Activated naive CD4-positive, alpha-beta T cell treated with anti-CD3 and anti-CD28 coated beads for 36 hours (primary cell): ENCODE measurements at regions not wholly inside any gene's neighbourhood (a gene's known extent, or its start where the extent isn't known, plus 50 kb on each side); places are given as distances from the start of the nearest gene placed in this dataset.

Experiments
- CTCF ChIA-PET: fragments of 350-600 bp; sonication (Branson Sonifier 250); formaldehyde crosslinking; loops from one replicate; lab custom pipeline; 2021; ENCODE audit warnings: antibody characterized with exemption; lab: Charles Lee
- DNase-seq: peaks from one replicate; pipeline ENCODE4 v3.0.0-alpha.2; 2020
- H3K27ac Mint-ChIP-seq: one replicate; pipeline ENCODE4 v1.8.0; 2021; ENCODE audit warnings: mild to moderate bottlenecking, mixed read lengths
- H3K27me3 Mint-ChIP-seq: one replicate; pipeline ENCODE4 v1.8.0; 2021; ENCODE audit warnings: low read depth, mixed read lengths
- H3K36me3 Mint-ChIP-seq: one replicate; pipeline ENCODE4 v1.8.0; 2021; ENCODE audit warnings: low read depth, mixed read lengths
- H3K4me1 Mint-ChIP-seq: one replicate; pipeline ENCODE4 v1.8.0; 2021; ENCODE audit warnings: low read depth, mixed read lengths
- H3K4me3 Mint-ChIP-seq: one replicate; pipeline ENCODE4 v1.8.0; 2021; ENCODE audit warnings: mild to moderate bottlenecking, moderate library complexity, mixed read lengths
- H3K9me3 Mint-ChIP-seq: one replicate; pipeline ENCODE4 v1.8.0; 2021; ENCODE audit warnings: mixed read lengths
- intact Hi-C: fragments of 100-400 bp; cut with micrococcal nuclease; formaldehyde crosslinking; loops from one replicate; pipeline ENCODE4 v1.15.1; 2023

- no peaks in the 10 kb centered on the region for H3K27me3 Mint-ChIP-seq
- H3K36me3 Mint-ChIP-seq: no peaks in the 10 kb centered on the region
- intact Hi-C loops: no loop called here
- H3K4me1 Mint-ChIP-seq: no peaks in the 10 kb centered on the region
- no peaks in the 10 kb centered on the region for H3K9me3 Mint-ChIP-seq
- no peak overlapping the region for H3K27ac Mint-ChIP-seq
- CTCF ChIA-PET: no interaction called here
- DNase-seq: no peak
- H3K4me3 Mint-ChIP-seq: no peak overlapping the region
Measured at GRCh38 chr4:180745019-180745418, 1498.2 kb upstream of the TENM3 start.

GRCh38 chr4:180751009-180751408 is 1492.2 kb upstream of the TENM3 start:
- Mint-ChIP-seq H3K4me3 (no peak overlapping the region), H3K4me1 (no peaks in the 10 kb centered on the region), H3K27me3 (no peaks in the 10 kb centered on the region), H3K27ac (no peak overlapping the region), H3K36me3 (no peaks in the 10 kb centered on the region), H3K9me3 (peaks cover 4% of the 10 kb centered on the region)
- CTCF ChIA-PET: no interaction called here
- no peak for DNase-seq
- intact Hi-C loops: no loop called here

- no peak for DNase-seq
- H3K4me1 Mint-ChIP-seq: no peaks in the 10 kb centered on the region
- H3K4me3 Mint-ChIP-seq: no peak overlapping the region
- peaks cover 4% of the 10 kb centered on the region for H3K9me3 Mint-ChIP-seq
- no peaks in the 10 kb centered on the region for H3K36me3 Mint-ChIP-seq
- H3K27ac Mint-ChIP-seq: no peak overlapping the region
- CTCF ChIA-PET: no interaction called here
- no peaks in the 10 kb centered on the region for H3K27me3 Mint-ChIP-seq
- intact Hi-C loops: no loop called here
Measured at GRCh38 chr4:180757927-180758326, 1485.3 kb upstream of the TENM3 start.

- intact Hi-C loops: no loop called here
- no peak overlapping the region for H3K4me3 Mint-ChIP-seq
- no peaks in the 10 kb centered on the region for H3K36me3 Mint-ChIP-seq
- H3K27me3 Mint-ChIP-seq: no peaks in the 10 kb centered on the region
- H3K9me3 Mint-ChIP-seq: peaks cover 3% of the 10 kb centered on the region
- CTCF ChIA-PET: no interaction called here
- no peak overlapping the region for H3K27ac Mint-ChIP-seq
- DNase-seq: no peak
- no peaks in the 10 kb centered on the region for H3K4me1 Mint-ChIP-seq
Measured at GRCh38 chr4:180766045-180766444, 1477.2 kb upstream of the TENM3 start.

- CTCF ChIA-PET: no interaction called here
- Mint-ChIP-seq H3K27me3 (no peaks in the 10 kb centered on the region), H3K27ac (no peak overlapping the region), H3K4me3 (no peak overlapping the region), H3K9me3 (peaks cover 6% of the 10 kb centered on the region), H3K4me1 (no peaks in the 10 kb centered on the region), H3K36me3 (no peaks in the 10 kb centered on the region)
- DNase-seq: no peak
- intact Hi-C loops: no loop called here
Measured at GRCh38 chr4:180766944-180767729, 1476.1 kb upstream of the TENM3 start.

GRCh38 chr4:180768610-180769009 is 1474.6 kb upstream of the TENM3 start:
- DNase-seq: no peak
- CTCF ChIA-PET: no interaction called here
- Mint-ChIP-seq H3K36me3 (no peaks in the 10 kb centered on the region), H3K4me1 (no peaks in the 10 kb centered on the region), H3K9me3 (peaks cover 10% of the 10 kb centered on the region), H3K4me3 (no peak overlapping the region), H3K27me3 (no peaks in the 10 kb centered on the region), H3K27ac (no peak overlapping the region)
- intact Hi-C loops: no loop called here

- H3K4me3 Mint-ChIP-seq: no peak overlapping the region
- CTCF ChIA-PET: no interaction called here
- no peak for DNase-seq
- H3K9me3 Mint-ChIP-seq: peaks cover 11% of the 10 kb centered on the region
- intact Hi-C loops: no loop called here
- no peaks in the 10 kb centered on the region for H3K36me3 Mint-ChIP-seq
- no peaks in the 10 kb centered on the region for H3K27me3 Mint-ChIP-seq
- H3K4me1 Mint-ChIP-seq: no peaks in the 10 kb centered on the region
- H3K27ac Mint-ChIP-seq: no peak overlapping the region
Measured at GRCh38 chr4:180769791-180770190, 1473.4 kb upstream of the TENM3 start.

- H3K4me1 Mint-ChIP-seq: no peaks in the 10 kb centered on the region
- H3K9me3 Mint-ChIP-seq: peaks cover 11% of the 10 kb centered on the region
Measured at GRCh38 chr4:180770265-180770664, 1472.9 kb upstream of the TENM3 start.

GRCh38 chr4:180784940-180785339 is 1458.3 kb upstream of the TENM3 start:
- no peak overlapping the region for H3K27ac Mint-ChIP-seq
- intact Hi-C loops: no loop called here
- H3K4me3 Mint-ChIP-seq: no peak overlapping the region
- H3K4me1 Mint-ChIP-seq: no peaks in the 10 kb centered on the region
- CTCF ChIA-PET: no interaction called here
- no peak for DNase-seq
- no peaks in the 10 kb centered on the region for H3K27me3 Mint-ChIP-seq
- peaks cover 6% of the 10 kb centered on the region for H3K9me3 Mint-ChIP-seq
- H3K36me3 Mint-ChIP-seq: no peaks in the 10 kb centered on the region

More at GRCh38 chr4:180770265-180770664, 1472.9 kb upstream of the TENM3 start:
- no peak for DNase-seq
- CTCF ChIA-PET: no interaction called here
- intact Hi-C loops: no loop called here
- H3K4me3 Mint-ChIP-seq: no peak overlapping the region
- no peak overlapping the region for H3K27ac Mint-ChIP-seq
- H3K36me3 Mint-ChIP-seq: no peaks in the 10 kb centered on the region
- H3K27me3 Mint-ChIP-seq: no peaks in the 10 kb centered on the region

GRCh38 chr4:180788729-180789128 is 1454.5 kb upstream of the TENM3 start:
- no peak overlapping the region for H3K4me3 Mint-ChIP-seq

GRCh38 chr4:180789929-180790328 is 1453.3 kb upstream of the TENM3 start:
- Mint-ChIP-seq H3K36me3 (no peaks in the 10 kb centered on the region), H3K9me3 (peaks cover 3% of the 10 kb centered on the region), H3K27ac (no peak overlapping the region), H3K4me3 (no peak overlapping the region), H3K27me3 (no peaks in the 10 kb centered on the region), H3K4me1 (no peaks in the 10 kb centered on the region)
- CTCF ChIA-PET: no interaction called here
- no peak for DNase-seq
- intact Hi-C loops: no loop called here

More at GRCh38 chr4:180788729-180789128, 1454.5 kb upstream of the TENM3 start:
- Mint-ChIP-seq H3K9me3 (peaks cover 3% of the 10 kb centered on the region), H3K4me1 (no peaks in the 10 kb centered on the region), H3K36me3 (no peaks in the 10 kb centered on the region), H3K27me3 (no peaks in the 10 kb centered on the region), H3K27ac (no peak overlapping the region)
- CTCF ChIA-PET: no interaction called here
- no peak for DNase-seq
- intact Hi-C loops: no loop called here

GRCh38 chr4:180790471-180790870 is 1452.7 kb upstream of the TENM3 start:
- peaks cover 3% of the 10 kb centered on the region for H3K9me3 Mint-ChIP-seq
- H3K4me1 Mint-ChIP-seq: no peaks in the 10 kb centered on the region
- H3K27ac Mint-ChIP-seq: no peak overlapping the region
- CTCF ChIA-PET: no interaction called here
- no peak for DNase-seq
- H3K27me3 Mint-ChIP-seq: no peaks in the 10 kb centered on the region
- no peak overlapping the region for H3K4me3 Mint-ChIP-seq
- H3K36me3 Mint-ChIP-seq: no peaks in the 10 kb centered on the region
- intact Hi-C loops: no loop called here

- Mint-ChIP-seq H3K9me3 (peaks cover 3% of the 10 kb centered on the region), H3K27ac (no peak overlapping the region), H3K36me3 (no peaks in the 10 kb centered on the region), H3K27me3 (no peaks in the 10 kb centered on the region), H3K4me3 (no peak overlapping the region), H3K4me1 (no peaks in the 10 kb centered on the region)
- DNase-seq: no peak
- intact Hi-C loops: no loop called here
- CTCF ChIA-PET: no interaction called here
Measured at GRCh38 chr4:180792541-180792940, 1450.7 kb upstream of the TENM3 start.
